H1 (cell line): ENCODE measurements at regions not wholly inside any gene's neighbourhood (a gene's known extent, or its start where the extent isn't known, plus 50 kb on each side); places are given as distances from the start of the nearest gene placed in this dataset.

ENCODE experiments used
- CTCF ChIA-PET: fragments of 300-600 bp; sonication (Branson Sonifier 250); formaldehyde crosslinking; loops from one replicate; lab custom pipeline; 2021; ENCODE audit not compliant: partially characterized antibody; lab: Charles Lee
- POLR2A ChIA-PET: fragments of 300-600 bp; sonication (Branson Sonifier 250); formaldehyde crosslinking; loops from one replicate; lab custom pipeline; 2021; ENCODE audit warnings: inconsistent platforms; ENCODE audit not compliant: partially characterized antibody; lab: Charles Lee
- DNase-seq, 2 experiments: peaks; one replicate each; pipeline versions ENCODE4 v3.0.0 to v3.0.0-alpha.2; 2010 to 2022; ENCODE audit warnings: low spot score in 2 of 2, low read depth in 1 of 2, mixed read lengths in 1 of 2
- FAIRE-seq: peaks from 2 replicates; lab custom pipeline; 2011; peaks lifted over from hg19 to GRCh38; lab: Jason Lieb, UNC
- H2AFZ ChIP-seq: 2 replicates; pipeline ENCODE4 v1.8.1; 2012; ENCODE audit warnings: low read length, inconsistent platforms
- H2AK5ac ChIP-seq: 2 replicates; pipeline ENCODE4 v1.6.1; 2013; ENCODE audit warnings: low read depth, low read length
- H2BK120ac ChIP-seq: replicated peaks from 2 replicates; pipeline ENCODE3; 2013; ENCODE audit warnings: low read depth, low read length, inconsistent platforms
- H2BK12ac ChIP-seq: 2 replicates; pipeline ENCODE4 v1.6.1; 2013; ENCODE audit warnings: low read depth, low read length
- H2BK15ac ChIP-seq: 2 replicates; pipeline ENCODE4 v1.6.1; 2013; ENCODE audit warnings: low read length
- H2BK20ac ChIP-seq: 2 replicates; pipeline ENCODE4 v1.6.1; 2013; ENCODE audit warnings: low read length
- H2BK5ac ChIP-seq: 2 replicates; pipeline ENCODE4 v1.6.1; 2013; ENCODE audit warnings: low read depth, low read length
- H3K14ac ChIP-seq: 2 replicates; pipeline ENCODE4 v1.6.1; 2013; ENCODE audit warnings: inconsistent platforms; ENCODE audit not compliant: insufficient read length
- H3K18ac ChIP-seq: 2 replicates; pipeline ENCODE4 v1.6.1; 2013; ENCODE audit warnings: low read length; ENCODE audit errors: extremely low read depth
- H3K23ac ChIP-seq: 2 replicates; pipeline ENCODE4 v1.6.1; 2013; ENCODE audit warnings: inconsistent platforms; ENCODE audit not compliant: insufficient read length
- H3K23me2 ChIP-seq: 2 replicates; pipeline ENCODE4 v1.6.1; 2013; ENCODE audit warnings: low read depth, low read length
- H3K27ac ChIP-seq: 2 replicates; pipeline ENCODE4 v1.6.1; 2011; ENCODE audit warnings: low read depth, low read length, inconsistent platforms
- H3K27me3 ChIP-seq, 4 experiments: replicated peaks in 1 of 4; 1 replicate in 1 of 4; 2 replicates in 3 of 4; pipeline versions ENCODE4 v1.6.1 to v1.8.1; 2011 to 2013; ENCODE audit warnings: low read length in 3 of 4, mild to moderate bottlenecking in 3 of 4, inconsistent platforms in 2 of 4, mixed read lengths in 2 of 4, moderate library complexity in 1 of 4; ENCODE audit not compliant: control insufficient read depth in 3 of 4, insufficient read depth in 3 of 4; ENCODE audit errors: extremely low read depth in 1 of 4
- H3K36me3 ChIP-seq, 4 experiments: 2 replicates each; pipeline versions ENCODE4 v1.6.1 to v1.8.1; 2011 to 2013; ENCODE audit warnings: mild to moderate bottlenecking in 4 of 4, low read length in 3 of 4, moderate library complexity in 2 of 4, control low read depth in 1 of 4, inconsistent platforms in 1 of 4; ENCODE audit not compliant: insufficient read depth in 4 of 4, control insufficient read depth in 2 of 4
- H3K4ac ChIP-seq: replicated peaks from 2 replicates; pipeline ENCODE3; 2013; ENCODE audit warnings: low read length, low read depth, mixed read lengths, inconsistent platforms; ENCODE audit not compliant: insufficient read length
- H3K4me1 ChIP-seq, 4 experiments: replicated peaks in 1 of 4; 1 replicate in 1 of 4; 2 replicates in 3 of 4; pipeline versions ENCODE4 v1.6.1 to v1.8.1; 2011 to 2013; ENCODE audit warnings: low read length in 3 of 4, inconsistent platforms in 2 of 4, mixed read lengths in 1 of 4; ENCODE audit not compliant: insufficient read depth in 4 of 4, control insufficient read depth in 3 of 4
- H3K4me2 ChIP-seq, 2 experiments: 2 replicates each; pipeline versions ENCODE4 v1.6.1 to v1.8.1; 2011 to 2013; ENCODE audit warnings: low read depth in 2 of 2, low read length in 2 of 2, control low read depth in 1 of 2, inconsistent platforms in 1 of 2, mild to moderate bottlenecking in 1 of 2; ENCODE audit not compliant: insufficient read depth in 1 of 2
- H3K4me3 ChIP-seq, 4 experiments: fragments of 200-600, 300-600 bp in 1 of 4; sonication (generic), shearing (Covaris generic), sonication (Bioruptor Twin) in 1 of 4; 2 replicates each; pipeline versions ENCODE4 v1.5.1 to v1.8.1; 2011 to 2016; ENCODE audit warnings: low read length in 4 of 4, low read depth in 3 of 4, control low read depth in 2 of 4, inconsistent platforms in 2 of 4, mild to moderate bottlenecking in 2 of 4, mixed read lengths in 1 of 4, moderate library complexity in 1 of 4; ENCODE audit not compliant: insufficient read depth in 2 of 4; ENCODE audit errors: extremely low read depth in 1 of 4
- H3K56ac ChIP-seq: replicated peaks from 2 replicates; pipeline ENCODE3; 2013; ENCODE audit warnings: low read depth, mild to moderate bottlenecking, mixed read lengths, low read length, inconsistent platforms; ENCODE audit not compliant: insufficient read length
- H3K79me1 ChIP-seq: 2 replicates; pipeline ENCODE4 v1.6.1; 2013; ENCODE audit warnings: low read depth, low read length, control low read depth
- H3K79me2 ChIP-seq, 2 experiments: 2 replicates each; pipeline versions ENCODE4 v1.6.1 to v1.8.1; 2012 to 2013; ENCODE audit warnings: low read length in 2 of 2, mild to moderate bottlenecking in 2 of 2, inconsistent platforms in 1 of 2; ENCODE audit not compliant: insufficient read depth in 2 of 2, control insufficient read depth in 1 of 2
- H3K9ac ChIP-seq, 4 experiments: replicated peaks in 1 of 4; 1 replicate in 1 of 4; 2 replicates in 3 of 4; pipeline versions ENCODE4 v1.6.1 to v1.8.1; 2011 to 2013; ENCODE audit warnings: low read depth in 3 of 4, low read length in 3 of 4, control low read depth in 2 of 4, mild to moderate bottlenecking in 2 of 4, moderate library complexity in 2 of 4, inconsistent platforms in 1 of 4; ENCODE audit errors: extremely low read depth in 1 of 4
- H3K9me3 ChIP-seq, 2 experiments: 2 replicates each; pipeline versions ENCODE4 v1.6.1 to v1.8.1; 2012 to 2013; ENCODE audit warnings: mild to moderate bottlenecking in 2 of 2, moderate library complexity in 2 of 2, control low read depth in 1 of 2, inconsistent platforms in 1 of 2, low read depth in 1 of 2, low read length in 1 of 2, mixed read lengths in 1 of 2; ENCODE audit not compliant: insufficient read depth in 2 of 2
- H4K20me1 ChIP-seq, 2 experiments: replicated peaks in 1 of 2; 2 replicates each; pipeline versions ENCODE3 to v1.8.1; 2011 to 2013; ENCODE audit warnings: inconsistent platforms in 2 of 2, low read length in 2 of 2, mild to moderate bottlenecking in 1 of 2; ENCODE audit not compliant: insufficient read depth in 2 of 2, control insufficient read depth in 1 of 2
- H4K5ac ChIP-seq: 2 replicates; pipeline ENCODE4 v1.6.1; 2013; ENCODE audit warnings: low read length, low read depth, mixed read lengths, inconsistent platforms; ENCODE audit not compliant: insufficient read length
- H4K8ac ChIP-seq: 2 replicates; pipeline ENCODE4 v1.8.0; 2013; ENCODE audit warnings: mild to moderate bottlenecking, moderate library complexity, low read length, inconsistent platforms; ENCODE audit not compliant: insufficient read depth; ENCODE audit errors: extremely low read depth
- H4K91ac ChIP-seq: replicated peaks from 2 replicates; pipeline ENCODE3; 2013; ENCODE audit warnings: low read length, mixed read lengths, inconsistent platforms; ENCODE audit not compliant: insufficient read length
- PHF8 ChIP-seq: fragments of 200-600 bp; sonication (generic); conservative IDR thresholded peaks from 2 replicates; pipeline ENCODE4 v1.7.1; 2012; ENCODE audit warnings: low read depth, mild to moderate bottlenecking, inconsistent platforms, low read length, moderate library complexity
- USF2 ChIP-seq: IDR thresholded peaks from 2 replicates; pipeline ENCODE4 v1.6.1; 2011; ENCODE audit warnings: low read length, improper control_type of control experiment
- WGBS, 2 experiments: shearing (Covaris generic) in 1 of 2; methylation state at CpG; one replicate each; pipeline versions ENCODE4 v1.1.6 to v1.1.7; 2013 to 2015; ENCODE audit warnings: low lambda C conversion rate in 2 of 2, mixed read lengths in 2 of 2, inconsistent platforms in 1 of 2, low coverage in 1 of 2, missing lambda C conversion rate in 1 of 2; ENCODE audit not compliant: insufficient replicate concordance in 2 of 2, insufficient coverage in 1 of 2, insufficient read length in 1 of 2; ENCODE audit errors: extremely low coverage in 1 of 2, missing lambda C conversion rate in 1 of 2; 5-methylcytosine and 5-hydroxymethylcytosine counted together

- Histone ChIP-seq H4K5ac (no peak overlapping the region), H2BK20ac (no peak overlapping the region), H2AK5ac (no peak overlapping the region), H4K8ac (no peak overlapping the region), H3K18ac (no peak overlapping the region), H3K4me3 (no peak overlapping the region), H3K27me3 (no peaks in the 10 kb centered on the region), H3K9me3 (no peaks in the 10 kb centered on the region), H2BK5ac (no peak overlapping the region), H3K27ac (no peak overlapping the region), H2BK120ac (no peak overlapping the region), H2BK15ac (no peak overlapping the region), H3K79me2 (no peaks in the 10 kb centered on the region), H2BK12ac (no peak overlapping the region), H3K4me2 (no peak overlapping the region), H3K9ac (no peak overlapping the region), H3K14ac (no peak overlapping the region), H3K4me1 (no peaks in the 10 kb centered on the region), H4K20me1 (no peaks in the 10 kb centered on the region), H3K4ac (no peak overlapping the region), H2AFZ (no peak overlapping the region), H3K79me1 (no peaks in the 10 kb centered on the region), H3K23me2 (no peaks in the 10 kb centered on the region), H3K36me3 (no peaks in the 10 kb centered on the region), H4K91ac (no peak overlapping the region), H3K56ac (no peak overlapping the region), H3K23ac (no peak overlapping the region)
- ChIA-PET CTCF (interaction anchor here (1.2 kb wide), 1 partner anchor 9 kb away, joined by 3 read pairs; no protein-coding TSS in a partner anchor), POLR2A (no interaction called here)
- DNase-seq (no peak), FAIRE-seq (no peak)
- WGBS, 2 experiments = 100% methylated on average over 1 of the region's 1 CpG; no CpG with 5 or more reads in 1 of the 2 experiments
- TF ChIP-seq PHF8 (no peak), USF2 (no peak)
Observed at GRCh38 chr9:104245925-104246324, 151.8 kb downstream of the SMC2 start.
